Activated gamma-delta T cell treated with Interleukin-2 at 50 U/mL for 16 hours (primary cell): ENCODE measurements at regions not wholly inside any gene's neighbourhood (a gene's known extent, or its start where the extent isn't known, plus 50 kb on each side); places are given as distances from the start of the nearest gene placed in this dataset.
"Not testable (repeated sequence)": the region's sequence is repeated elsewhere in the genome, so short reads cannot be mapped to it uniquely, and the experiment has no call there.

Experiments
- DNase-seq: peaks from one replicate; pipeline ENCODE4 v3.0.0-alpha.2; 2020

DNA sequence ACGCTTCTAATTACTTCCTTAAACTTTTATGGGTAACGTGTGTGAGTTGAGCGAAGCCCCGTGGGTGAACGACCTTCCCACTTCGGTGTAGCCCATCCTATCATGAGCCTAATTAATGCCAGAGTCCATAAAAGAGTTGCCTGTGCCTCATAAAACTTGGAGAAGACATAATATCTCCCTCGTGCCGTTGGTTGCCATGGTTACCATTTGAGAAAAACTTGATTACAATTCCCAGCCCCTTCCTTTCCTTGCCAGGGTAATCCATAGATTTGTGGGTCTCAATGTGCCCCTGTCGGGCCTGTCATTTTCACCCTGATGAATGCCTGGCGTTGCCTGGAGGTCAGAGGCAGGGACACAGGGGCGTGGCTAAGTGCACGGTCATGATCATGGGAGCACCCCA lies 127.1 kb downstream of the GLRX3 start:
- DNase-seq: no peak

DNA sequence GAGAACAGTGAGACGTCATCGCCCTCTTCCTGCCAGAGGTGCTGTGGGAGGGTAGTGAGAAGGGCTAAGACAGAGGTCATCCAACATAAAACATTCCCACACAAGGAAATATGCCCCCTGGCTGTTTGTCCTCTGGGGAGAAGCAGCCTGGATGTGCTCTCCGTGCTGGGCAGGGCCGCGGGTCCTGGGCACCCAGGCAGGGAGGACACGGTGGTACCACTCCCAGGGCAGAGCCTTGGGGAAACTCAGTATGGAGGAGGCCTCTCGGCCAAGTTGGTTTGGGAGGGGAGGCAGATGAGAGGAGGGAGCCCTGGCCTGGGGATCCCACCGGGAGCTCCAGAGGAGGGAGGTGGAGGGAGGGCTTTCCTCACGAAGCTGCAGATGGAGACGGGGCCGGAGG lies 129.4 kb downstream of the GLRX3 start:
- no peak for DNase-seq

- DNase-seq: no peak
These were observed 146.5 kb downstream of the GLRX3 start for GRCh38 chr10:130282492-130283218.

DNA sequence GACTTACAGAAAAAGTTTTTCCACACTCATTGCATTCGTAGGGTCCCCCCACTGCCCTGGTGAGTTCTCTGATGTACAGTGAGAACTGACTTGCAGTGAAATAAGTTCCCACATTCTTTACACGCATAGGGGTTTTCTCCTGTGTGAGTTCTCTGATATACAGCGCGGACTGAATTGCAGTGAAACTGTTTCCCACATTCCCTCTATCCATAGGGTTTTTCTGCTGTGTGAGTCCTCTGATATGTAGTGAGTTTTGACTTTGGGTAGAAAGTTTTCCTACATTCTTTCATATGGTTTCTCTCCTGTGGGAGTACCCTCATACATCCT lies 147.0 kb downstream of the GLRX3 start:
- no peak for DNase-seq

DNA sequence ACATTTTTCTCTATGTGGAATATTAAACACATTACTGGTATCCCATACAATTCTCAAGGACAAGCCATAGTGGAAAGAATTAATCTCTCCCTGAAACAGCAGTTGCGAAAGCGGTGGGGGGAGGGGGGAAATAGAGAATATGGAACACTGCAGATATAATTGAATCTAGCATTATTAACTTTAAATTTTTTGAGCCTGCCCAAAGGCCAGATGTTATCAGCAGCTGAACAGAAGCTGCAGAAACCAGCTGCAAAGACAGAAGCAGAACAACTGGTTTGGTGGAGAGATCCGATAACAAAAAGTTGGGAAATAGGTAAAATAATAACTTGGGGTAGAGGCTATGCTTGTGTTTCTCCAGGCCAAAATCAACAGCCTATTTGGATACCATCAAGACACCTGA lies 159.6 kb downstream of the GLRX3 start:
- DNase-seq: not testable (repeated sequence)

GRCh38 chr10:130300608-130301020 lies 164.4 kb downstream of the GLRX3 start:
- DNase-seq: peak; percentile 9

GRCh38 chr10:130301021-130301892 lies 165.1 kb downstream of the GLRX3 start:
- peak; percentile 42 for DNase-seq

DNA sequence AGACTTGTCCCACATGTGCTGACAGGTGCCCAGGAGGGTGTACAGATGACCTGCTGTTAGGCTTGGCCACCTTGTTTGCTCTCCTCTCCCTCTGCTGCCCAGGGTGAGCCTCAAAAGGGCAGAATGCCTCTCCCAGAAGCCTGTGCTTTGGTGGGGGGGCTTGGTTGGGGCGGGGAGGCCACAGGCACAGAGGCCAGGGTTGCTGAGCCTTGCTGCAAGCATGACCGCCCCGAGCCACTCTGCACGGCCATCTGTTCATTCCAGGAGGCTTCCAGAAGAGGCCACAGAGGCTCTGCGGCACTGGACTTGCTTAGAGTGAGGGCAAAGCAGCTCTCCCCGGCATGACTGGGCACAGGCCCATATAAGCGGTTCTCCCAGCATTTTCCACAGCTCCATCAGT lies 190.8 kb downstream of the GLRX3 start:
- DNase-seq: no peak

DNA sequence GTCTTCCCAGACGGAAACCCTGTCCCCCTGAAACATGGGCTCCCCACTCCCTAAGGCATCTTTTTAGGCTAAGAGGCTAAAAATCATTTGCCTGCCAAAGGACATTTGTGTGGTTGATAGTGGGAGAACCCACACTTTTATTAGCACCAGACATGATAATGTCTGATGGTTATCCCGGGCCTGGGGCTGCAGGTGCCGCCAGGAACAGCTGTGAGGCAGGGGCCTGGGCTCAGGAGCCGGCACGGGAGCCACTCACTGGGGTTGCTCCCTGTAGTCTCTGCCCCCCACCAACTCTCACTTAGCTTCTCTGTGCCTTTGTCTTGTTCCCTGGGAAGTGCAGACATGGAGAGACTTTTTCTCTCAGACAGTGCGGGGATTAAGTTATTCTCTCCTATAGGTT lies 193.6 kb downstream of the GLRX3 start:
- no peak for DNase-seq

- no peak for DNase-seq
These were observed 197.0 kb downstream of the GLRX3 start for GRCh38 chr10:130333185-130333584.

GRCh38 chr10:130335336-130335735 lies 199.1 kb downstream of the GLRX3 start:
- no peak for DNase-seq

DNA sequence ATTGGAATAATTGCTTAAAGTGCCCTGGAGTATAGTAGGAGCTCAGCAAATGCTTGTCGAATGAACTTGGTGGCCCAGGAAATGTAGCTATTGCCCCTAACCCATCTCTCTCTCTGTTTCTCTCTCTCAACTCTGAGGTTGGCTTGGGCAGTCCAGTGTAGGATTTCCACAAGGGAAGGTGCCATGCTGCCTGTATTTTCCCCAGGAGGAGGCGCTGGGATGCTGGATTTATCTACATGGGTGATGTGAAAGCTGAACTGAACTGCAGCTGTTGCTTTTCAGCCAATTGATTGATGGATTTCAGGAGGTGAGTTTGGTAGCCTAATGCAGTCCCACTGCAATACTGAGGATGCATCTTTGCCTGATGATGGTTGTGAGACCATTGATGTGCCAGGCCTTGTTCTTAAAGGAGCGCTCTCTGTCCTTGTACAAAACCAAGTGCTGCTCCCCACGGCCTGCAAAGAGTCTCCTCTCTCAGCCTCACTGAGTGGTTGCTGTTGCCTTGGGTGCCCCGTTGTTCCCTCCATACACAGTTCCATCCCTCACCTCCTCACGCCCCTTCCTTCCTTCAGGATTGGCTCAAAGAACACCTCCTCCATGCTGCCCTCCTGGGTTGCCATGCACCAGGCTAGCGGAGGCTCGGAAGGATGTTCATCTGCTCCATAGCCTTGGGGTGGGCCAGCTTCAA lies 200.6 kb downstream of the GLRX3 start:
- DNase-seq: no peak

GRCh38 chr10:130337305-130337640 lies 201.1 kb downstream of the GLRX3 start:
- DNase-seq: no peak

DNA sequence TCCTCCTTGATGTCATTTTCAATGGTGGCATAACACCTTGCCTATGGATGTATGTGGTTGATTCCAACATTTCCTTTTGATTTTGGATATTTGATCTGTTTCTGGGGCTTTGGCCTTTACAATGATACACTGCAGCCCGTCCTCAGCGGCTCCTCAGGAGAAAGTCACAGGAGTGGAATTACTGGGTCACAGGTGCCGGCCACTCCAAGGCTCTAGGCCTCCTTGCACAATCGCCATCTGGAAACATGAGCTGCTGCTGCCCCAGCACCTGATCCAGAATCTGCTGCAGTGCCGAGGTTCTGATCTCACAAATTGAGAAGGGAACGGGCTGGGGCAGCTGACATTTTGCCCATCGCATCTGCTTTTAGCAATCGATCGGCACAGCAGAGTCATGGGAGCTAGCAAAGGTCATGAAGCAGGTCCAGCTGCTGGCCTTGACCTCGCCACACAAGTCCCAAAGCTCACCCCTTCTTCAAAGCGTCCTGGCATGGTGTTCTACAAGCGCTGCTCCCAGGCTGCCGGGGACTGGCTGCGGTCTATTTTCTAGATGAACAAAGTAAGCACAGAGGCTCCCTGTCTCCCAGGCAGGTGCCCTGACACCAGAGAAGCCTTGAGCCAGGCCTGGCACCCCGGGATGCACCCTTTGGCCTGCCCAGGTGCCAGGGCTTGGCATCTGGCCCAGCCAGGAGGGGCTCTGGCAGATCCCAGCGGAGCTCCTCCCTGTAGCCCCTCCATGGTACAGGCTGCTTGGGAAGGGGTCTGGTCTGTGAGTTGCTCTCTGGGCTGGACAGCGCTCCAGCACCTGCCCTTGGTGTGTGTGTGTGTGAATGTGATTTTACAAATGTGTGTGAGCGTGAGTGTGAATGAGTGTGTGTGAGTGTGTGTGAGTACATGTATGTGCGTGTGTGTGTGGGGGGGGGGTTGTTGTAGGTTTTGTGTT lies 201.8 kb downstream of the GLRX3 start:
- no peak for DNase-seq

DNA sequence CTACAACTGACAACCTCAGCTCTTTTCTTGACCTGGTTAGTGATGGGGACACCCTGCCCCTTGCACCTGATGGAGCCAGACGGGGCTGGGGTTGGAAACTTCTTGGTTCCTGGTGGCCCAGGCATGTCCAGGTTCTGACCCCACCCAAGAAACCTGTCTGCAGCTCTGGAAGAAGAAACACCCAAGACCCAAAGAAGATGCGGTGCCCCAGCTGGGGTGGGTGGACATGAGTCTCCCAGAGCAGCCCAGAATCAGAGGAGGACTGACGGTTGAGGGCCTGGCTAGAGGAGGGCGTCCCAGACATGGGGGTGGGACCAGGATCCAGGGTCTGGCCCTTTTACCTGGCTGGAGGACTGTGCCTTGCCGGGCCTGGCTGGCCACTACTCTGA lies 202.4 kb downstream of the GLRX3 start:
- no peak for DNase-seq

GRCh38 chr10:130339091-130339490 lies 202.9 kb downstream of the GLRX3 start:
- DNase-seq: no peak

- DNase-seq: no peak
These were observed 203.7 kb downstream of the GLRX3 start for GRCh38 chr10:130339911-130340310.

GRCh38 chr10:130340816-130341215 lies 204.6 kb downstream of the GLRX3 start:
- no peak for DNase-seq

DNA sequence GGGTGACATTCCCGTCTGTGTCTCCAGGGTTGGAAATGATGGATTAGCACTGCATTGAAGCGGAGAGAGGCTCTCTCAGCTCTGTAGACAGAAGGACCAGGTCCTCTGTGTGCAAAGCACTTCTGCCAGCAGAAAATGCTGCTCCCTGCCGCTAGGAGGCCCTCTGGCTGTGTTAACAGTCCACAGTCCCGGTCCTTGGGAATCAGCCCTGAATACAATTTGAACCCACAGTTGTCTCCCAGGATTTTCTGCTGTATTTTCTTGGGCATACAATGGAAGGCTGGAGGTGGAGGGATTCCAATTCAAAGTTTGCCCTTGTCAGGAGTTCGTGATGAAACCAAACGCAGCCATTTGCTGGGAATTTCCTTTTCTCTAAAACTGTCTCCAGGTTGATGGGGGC lies 205.2 kb downstream of the GLRX3 start:
- DNase-seq: no peak

DNA sequence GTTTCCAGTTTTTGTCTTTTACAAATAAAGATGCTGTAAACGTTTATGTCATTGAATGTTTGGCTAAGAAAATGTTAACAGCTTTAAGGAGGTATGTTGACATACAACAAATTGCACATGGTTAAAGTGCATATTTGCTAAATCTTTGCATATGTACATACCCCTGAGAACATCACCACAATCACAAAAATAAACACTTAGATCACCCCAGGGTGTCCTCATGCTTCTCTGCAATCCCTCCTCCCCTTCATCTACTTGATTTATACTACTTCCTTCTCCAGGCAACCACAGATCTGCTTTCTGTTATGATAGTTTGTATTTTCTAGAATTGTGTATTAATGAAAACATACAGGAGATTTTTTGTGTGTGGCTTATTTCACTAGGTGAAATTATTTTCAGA lies 209.5 kb downstream of the GLRX3 start:
- no peak for DNase-seq

- DNase-seq: no peak
These were observed 214.8 kb downstream of the GLRX3 start for GRCh38 chr10:130350996-130351395.

DNA sequence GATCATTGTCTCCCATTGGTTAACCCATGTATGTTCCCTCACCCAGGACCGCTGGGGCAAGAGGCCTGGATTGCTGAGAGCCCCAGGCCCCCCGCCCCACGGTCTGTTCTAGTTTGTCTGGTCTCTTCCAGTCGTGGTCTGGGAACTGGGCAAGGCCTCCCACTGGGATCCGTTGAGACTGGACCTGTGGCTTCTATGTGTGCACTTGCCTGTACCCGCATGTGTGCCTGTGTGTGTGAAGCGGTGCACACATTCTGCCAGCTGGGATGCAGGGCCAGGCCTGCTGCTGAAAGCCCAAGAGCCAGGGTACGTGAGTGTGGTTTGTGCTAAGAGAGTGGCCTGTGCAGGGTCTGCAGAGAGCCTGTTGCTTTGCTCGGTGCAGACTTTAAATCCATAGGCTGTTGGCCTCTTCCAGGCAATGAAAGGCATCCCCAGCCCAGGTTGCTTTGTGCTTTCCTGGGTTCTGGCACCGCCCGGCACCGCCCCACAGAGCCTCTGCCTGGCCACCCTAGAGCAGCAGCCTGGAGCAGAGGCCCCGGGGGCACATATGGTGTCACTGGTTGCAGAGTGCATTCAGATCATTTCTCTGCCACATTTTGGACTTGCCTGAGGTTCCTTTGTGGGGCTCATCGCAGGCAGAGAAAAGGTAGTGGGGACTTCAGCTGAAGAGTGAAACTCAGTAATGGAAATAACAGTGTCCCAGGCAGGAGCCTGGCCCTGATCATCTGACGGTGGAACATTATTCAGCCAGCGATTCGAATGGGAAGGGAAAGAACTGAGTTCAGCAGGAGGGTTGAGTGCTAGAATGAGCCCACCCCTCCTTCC lies 215.5 kb downstream of the GLRX3 start:
- DNase-seq: no peak
